ENCODE measurements at regions not wholly inside any gene's neighbourhood (a gene's known extent, or its start where the extent isn't known, plus 50 kb on each side); places are given as distances from the start of the nearest gene placed in this dataset.

DNA sequence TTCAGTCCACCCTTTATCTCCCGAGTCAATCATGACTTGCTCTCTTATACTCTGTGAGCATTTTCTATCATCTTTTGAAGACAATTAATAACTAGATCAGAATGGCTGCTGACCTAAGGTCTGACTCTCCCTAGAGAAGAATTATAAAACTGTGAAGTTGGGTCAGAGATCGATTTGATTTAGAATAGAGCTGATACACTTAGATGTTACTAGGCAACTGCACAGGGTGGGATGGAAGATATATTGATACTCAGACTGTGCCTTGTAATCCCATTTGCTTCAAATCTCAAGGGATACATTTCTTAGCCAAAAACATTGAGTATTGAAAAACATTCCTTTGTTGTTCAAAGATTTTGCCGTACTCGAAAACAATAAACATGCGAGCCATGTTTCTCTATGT lies 106.0 kb upstream of the NMUR2 start:
- TF ChIP-seq RAD21 (CRISPR knock-in tag; IDR thresholded peaks at IDR 0.05) (no peak), TCF7 (IDR thresholded peaks at IDR 0.05; ENCODE audit: low read depth) (no peak), ZNF124 (CRISPR knock-in tag; IDR thresholded peaks at IDR 0.05) (no peak), FIP1L1 (IDR thresholded peaks at IDR 0.05; ENCODE audit: borderline replicate concordance, insufficient read depth, low read depth, low read length) (no peak), FOXK2 (IDR thresholded peaks at IDR 0.05) (no peak), FOSL1 (CRISPR knock-in tag; IDR thresholded peaks at IDR 0.05; ENCODE audit: borderline replicate concordance) (no peak), PLRG1 (conservative IDR thresholded peaks at IDR 0.05) (no peak)
- TF ChIP-seq, protein P1, sequence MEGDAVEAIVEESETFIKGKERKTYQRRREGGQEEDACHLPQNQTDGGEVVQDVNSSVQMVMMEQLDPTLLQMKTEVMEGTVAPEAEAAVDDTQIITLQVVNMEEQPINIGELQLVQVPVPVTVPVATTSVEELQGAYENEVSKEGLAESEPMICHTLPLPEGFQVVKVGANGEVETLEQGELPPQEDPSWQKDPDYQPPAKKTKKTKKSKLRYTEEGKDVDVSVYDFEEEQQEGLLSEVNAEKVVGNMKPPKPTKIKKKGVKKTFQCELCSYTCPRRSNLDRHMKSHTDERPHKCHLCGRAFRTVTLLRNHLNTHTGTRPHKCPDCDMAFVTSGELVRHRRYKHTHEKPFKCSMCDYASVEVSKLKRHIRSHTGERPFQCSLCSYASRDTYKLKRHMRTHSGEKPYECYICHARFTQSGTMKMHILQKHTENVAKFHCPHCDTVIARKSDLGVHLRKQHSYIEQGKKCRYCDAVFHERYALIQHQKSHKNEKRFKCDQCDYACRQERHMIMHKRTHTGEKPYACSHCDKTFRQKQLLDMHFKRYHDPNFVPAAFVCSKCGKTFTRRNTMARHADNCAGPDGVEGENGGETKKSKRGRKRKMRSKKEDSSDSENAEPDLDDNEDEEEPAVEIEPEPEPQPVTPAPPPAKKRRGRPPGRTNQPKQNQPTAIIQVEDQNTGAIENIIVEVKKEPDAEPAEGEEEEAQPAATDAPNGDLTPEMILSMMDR (CRISPR knock-in tag; IDR thresholded peaks at IDR 0.05) = no peak
- TF ChIP-seq, protein P2, sequence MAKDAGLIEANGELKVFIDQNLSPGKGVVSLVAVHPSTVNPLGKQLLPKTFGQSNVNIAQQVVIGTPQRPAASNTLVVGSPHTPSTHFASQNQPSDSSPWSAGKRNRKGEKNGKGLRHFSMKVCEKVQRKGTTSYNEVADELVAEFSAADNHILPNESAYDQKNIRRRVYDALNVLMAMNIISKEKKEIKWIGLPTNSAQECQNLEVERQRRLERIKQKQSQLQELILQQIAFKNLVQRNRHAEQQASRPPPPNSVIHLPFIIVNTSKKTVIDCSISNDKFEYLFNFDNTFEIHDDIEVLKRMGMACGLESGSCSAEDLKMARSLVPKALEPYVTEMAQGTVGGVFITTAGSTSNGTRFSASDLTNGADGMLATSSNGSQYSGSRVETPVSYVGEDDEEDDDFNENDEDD (CRISPR knock-in tag; IDR thresholded peaks at IDR 0.05; ENCODE audit: borderline replicate concordance) = no peak
- TF ChIP-seq, protein P3, sequence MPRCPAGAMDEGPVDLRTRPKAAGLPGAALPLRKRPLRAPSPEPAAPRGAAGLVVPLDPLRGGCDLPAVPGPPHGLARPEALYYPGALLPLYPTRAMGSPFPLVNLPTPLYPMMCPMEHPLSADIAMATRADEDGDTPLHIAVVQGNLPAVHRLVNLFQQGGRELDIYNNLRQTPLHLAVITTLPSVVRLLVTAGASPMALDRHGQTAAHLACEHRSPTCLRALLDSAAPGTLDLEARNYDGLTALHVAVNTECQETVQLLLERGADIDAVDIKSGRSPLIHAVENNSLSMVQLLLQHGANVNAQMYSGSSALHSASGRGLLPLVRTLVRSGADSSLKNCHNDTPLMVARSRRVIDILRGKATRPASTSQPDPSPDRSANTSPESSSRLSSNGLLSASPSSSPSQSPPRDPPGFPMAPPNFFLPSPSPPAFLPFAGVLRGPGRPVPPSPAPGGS (CRISPR knock-in tag; IDR thresholded peaks at IDR 0.05) = no peak
